Nucleus accumbens (tissue), 56 donors: ENCODE measurements at regions not wholly inside any gene's neighbourhood (a gene's known extent, or its start where the extent isn't known, plus 50 kb on each side); places are given as distances from the start of the nearest gene placed in this dataset.
A peak's percentile ranks its signal among the peaks of the same experiment; 100 is the strongest.

ENCODE experiments used
- DNase-seq, 56 donors: peaks; one replicate each; lab custom pipeline; 2025; lab: John Stamatoyannopoulos, UW

GRCh38 chr5:68424799-68425537, 209.4 kb downstream of the PIK3R1 start:
- no peak for DNase-seq

- DNase-seq: no peak
Measured at GRCh38 chr5:68426586-68426985, 211.0 kb downstream of the PIK3R1 start.

DNA sequence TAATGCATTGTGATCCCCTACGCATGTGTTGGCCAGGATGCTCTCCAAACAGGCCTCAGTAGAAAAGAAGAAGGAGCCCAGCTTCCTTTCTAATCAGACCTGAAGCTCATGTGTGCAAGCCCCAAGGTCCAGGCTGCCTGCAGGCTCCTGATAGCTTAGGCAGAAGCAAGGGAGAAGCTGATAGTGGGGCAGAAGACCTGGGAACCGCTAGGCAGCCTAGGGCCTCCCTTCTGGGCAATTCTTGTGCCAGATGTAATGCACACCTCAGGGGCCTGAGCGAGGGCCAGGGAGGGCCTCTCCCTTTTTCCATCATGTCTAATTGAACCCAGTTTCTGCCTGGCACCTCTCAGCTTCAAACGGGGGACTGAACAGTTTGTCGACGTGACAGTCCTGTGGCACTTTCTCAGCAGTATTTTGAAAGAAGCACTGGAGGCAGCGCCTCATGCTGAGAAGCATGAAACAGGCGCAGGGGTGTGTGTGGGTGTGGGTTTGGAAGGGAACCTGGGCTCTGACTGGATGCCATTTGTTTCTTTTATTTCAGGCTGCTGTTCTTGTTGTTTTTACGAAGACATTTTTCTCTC, 212.8 kb downstream of the PIK3R1 start:
- peak in 17 of 56 donors; percentile 4 to 60 (median 14) for DNase-seq

- no peak for DNase-seq
Measured at GRCh38 chr5:68429510-68429909, 214.0 kb downstream of the PIK3R1 start.

DNA sequence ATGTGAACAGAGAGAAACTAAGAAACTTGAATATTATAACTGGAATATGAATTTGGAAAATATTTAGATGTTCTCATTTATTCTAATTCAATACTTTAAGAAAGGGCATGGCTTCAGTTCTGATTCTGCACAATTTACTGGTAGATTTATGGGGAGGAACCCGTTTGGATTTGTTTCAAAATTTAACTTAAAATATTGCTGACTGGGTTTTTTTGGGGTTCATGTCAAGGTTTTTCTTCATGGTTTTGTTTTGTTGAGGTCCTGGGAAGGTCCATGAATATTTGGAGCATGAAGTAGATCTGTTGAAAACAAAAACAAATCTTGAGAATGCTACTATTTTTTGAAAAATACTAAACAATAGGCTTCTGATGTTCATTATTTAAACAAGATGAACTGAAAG, 214.7 kb downstream of the PIK3R1 start:
- DNase-seq: no peak

GRCh38 chr5:68431186-68431585, 215.6 kb downstream of the PIK3R1 start:
- no peak for DNase-seq

- DNase-seq: no peak
Measured at GRCh38 chr5:68431601-68432337, 216.2 kb downstream of the PIK3R1 start.

DNA sequence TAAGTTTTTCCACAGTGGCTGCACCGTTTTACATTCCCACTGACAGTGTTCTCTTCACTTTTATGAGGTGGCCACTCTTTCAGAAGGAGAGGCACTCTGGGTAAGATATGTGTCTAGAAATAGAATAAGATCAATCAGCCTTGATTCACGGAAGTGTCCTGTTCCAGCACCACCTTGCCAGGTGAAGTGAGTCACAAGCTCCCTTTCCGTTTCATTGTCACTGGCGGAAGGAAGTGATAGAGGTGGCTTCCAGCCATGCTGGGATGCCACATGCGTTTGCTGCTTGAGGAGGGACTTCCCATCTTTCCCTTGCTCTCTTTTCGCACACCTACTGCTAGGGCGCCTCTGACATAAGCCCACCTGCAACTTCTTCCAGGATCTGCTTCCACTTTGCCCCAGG, 217.1 kb downstream of the PIK3R1 start:
- no peak for DNase-seq

DNA sequence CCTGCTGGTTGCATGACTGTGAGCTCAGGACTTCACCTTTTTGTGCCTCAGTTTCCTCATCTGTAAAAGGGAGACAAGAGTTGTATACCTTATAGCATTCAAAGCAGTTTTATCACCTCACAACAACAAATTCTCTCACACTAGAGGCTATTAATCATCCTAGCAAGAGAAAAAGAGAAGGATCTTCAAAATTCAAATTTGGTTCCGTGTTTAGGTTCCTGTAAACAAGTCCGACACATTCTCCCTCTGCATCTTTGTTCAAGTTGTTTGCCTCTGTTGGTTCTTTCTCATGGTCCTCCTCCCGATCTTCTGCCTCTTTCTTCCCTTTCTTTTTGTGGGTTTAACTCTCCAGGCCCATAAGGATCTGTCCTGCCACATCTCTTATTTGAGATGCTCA, 218.0 kb downstream of the PIK3R1 start:
- DNase-seq: no peak

- DNase-seq: peak in 40 of 56 donors; percentile 11 to 75 (median 42)
Measured at GRCh38 chr5:68433923-68434879, 218.6 kb downstream of the PIK3R1 start.

GRCh38 chr5:68435611-68436010, 220.1 kb downstream of the PIK3R1 start:
- peak in 2 of 56 donors; percentile 11 to 13 for DNase-seq

DNA sequence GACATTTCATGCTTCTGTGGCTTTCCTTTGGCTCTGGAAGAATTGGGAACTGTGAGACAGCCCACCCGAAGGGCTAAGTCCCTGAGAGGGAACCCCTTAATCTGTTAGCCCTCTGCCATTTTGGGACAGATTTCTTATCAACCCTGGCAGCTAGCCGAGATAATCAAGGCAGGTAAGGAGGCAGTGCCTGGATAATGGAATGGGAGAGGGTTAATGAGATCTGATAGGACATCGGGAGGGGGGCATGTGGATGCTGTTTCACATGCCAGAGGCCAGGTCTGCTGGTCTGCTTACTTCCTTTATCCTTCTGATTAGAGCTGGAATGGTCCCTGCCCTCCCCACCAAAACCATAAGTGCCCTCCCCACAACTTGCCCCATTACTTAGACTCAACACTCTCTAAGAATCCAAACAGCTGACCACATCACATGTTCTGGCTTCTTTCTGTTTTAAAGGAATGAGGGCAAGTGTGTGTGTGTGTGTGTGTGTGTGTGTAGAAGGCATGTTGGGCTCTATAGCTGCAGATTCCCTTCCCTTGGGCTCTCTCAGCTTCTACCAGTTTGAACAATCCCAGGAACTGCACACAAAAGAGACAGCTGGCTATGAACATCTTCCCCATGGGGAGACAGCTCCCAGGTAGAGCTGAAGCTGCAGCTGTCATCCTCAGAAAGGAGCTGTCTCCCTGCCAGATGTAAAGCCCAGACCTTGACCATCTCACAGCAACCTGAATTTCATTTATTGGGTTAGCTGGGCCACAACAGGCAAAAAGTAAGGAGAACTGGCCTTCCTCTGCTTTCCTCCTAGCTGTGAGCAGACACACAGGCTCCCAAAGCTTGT, 221.3 kb downstream of the PIK3R1 start:
- DNase-seq: no peak

GRCh38 chr5:68438876-68439275, 223.3 kb downstream of the PIK3R1 start:
- no peak for DNase-seq

- no peak for DNase-seq
Measured at GRCh38 chr5:68440245-68440644, 224.7 kb downstream of the PIK3R1 start.

GRCh38 chr5:68440651-68441050, 225.1 kb downstream of the PIK3R1 start:
- no peak for DNase-seq

DNA sequence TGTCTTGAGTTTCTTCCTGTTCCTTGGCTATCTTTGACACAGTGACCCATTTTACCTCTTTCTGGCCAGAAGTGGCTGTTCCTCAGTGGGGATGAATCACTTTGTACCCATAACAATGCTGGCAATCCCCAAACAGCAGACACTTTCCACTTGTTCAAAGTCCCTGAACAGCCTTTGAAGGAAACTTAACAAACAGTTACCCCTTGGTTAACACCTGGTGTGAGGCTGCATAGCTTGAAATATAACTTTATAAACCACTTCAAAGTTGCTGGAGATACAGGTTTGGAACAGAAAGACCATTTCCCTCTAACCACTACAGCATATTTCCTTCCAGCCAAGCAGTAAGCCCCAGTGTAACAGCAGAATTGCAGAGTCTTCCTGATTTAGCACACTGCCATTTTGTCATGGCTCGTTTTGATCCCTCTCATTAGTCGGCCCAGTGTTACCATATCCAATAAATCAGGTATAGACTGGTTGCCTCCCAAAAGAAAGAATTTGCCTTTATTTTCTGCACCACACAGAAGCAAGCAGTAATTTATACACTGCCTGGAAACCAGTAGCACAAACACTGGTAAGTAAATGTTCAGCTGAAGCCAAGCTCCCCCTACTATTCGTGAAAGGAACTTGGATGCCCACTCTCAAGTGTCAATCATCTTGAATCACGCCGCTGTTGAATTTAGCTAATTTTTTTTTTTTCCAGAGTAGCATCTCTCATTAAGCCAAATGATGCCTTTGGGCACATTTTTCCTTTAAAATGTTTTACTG, 225.9 kb downstream of the PIK3R1 start:
- no peak for DNase-seq

GRCh38 chr5:68443091-68443490, 227.5 kb downstream of the PIK3R1 start:
- no peak for DNase-seq

GRCh38 chr5:68444048-68444447, 228.5 kb downstream of the PIK3R1 start:
- DNase-seq: no peak

DNA sequence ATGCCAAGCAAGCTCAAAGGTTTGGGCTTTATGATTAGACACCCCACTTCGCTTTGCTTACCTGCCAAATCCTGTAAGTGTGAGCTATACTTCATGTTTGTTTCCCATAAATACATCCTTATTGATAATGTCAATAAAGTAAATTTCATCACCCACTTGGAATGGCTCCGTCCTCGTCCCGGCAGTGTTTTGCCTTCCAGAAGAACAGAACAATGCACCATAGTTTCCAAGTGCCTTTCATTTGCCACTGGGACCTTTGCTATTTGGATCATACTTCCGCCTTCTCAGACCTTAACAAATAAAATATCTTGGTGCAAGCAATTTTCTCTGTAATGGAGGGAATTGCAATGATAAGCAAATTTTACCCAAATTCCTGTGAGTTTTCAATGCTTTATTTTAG, 229.3 kb downstream of the PIK3R1 start:
- no peak for DNase-seq
